Heart left ventricle (tissue), 16 donors: ENCODE measurements at regions not wholly inside any gene's neighbourhood (a gene's known extent, or its start where the extent isn't known, plus 50 kb on each side); places are given as distances from the start of the nearest gene placed in this dataset.

Experiments
- ATAC-seq, 4 donors: fragments of 200-7000 bp; cut with Tn5 transposase; one replicate each; pipeline ENCODE4 v1.9.1; 2020 to 2022; ENCODE audit warnings: moderate library complexity in 4 of 4, mild to moderate bottlenecking in 3 of 4, moderate number of reproducible peaks in 1 of 4
- DNase-seq, 5 donors: peaks; one replicate each; pipeline ENCODE4 v3.0.0-alpha.2; 2020
- H3K27ac ChIP-seq, 12 donors: fragments of 200-600 bp; sonication (generic) in 4 of 12; one replicate each; pipeline versions ENCODE4 v1.5.0 to v1.8.0; 2016 to 2022; ENCODE audit warnings: mild to moderate bottlenecking in 2 of 12
- H3K27me3 ChIP-seq, 9 donors: fragments of 200-600 bp; sonication (generic) in 2 of 9; one replicate each; pipeline versions ENCODE4 v1.5.1 to v1.8.0; 2016 to 2022; ENCODE audit warnings: mild to moderate bottlenecking in 3 of 9
- H3K36me3 ChIP-seq, 9 donors: fragments of 200-600 bp; sonication (generic) in 2 of 9; one replicate each; pipeline versions ENCODE4 v1.5.0 to v1.8.0; 2018 to 2022; ENCODE audit warnings: mild to moderate bottlenecking in 2 of 9
- H3K4me1 ChIP-seq, 12 donors: fragments of 200-600 bp; sonication (generic) in 4 of 12; one replicate each; pipeline versions ENCODE4 v1.5.0 to v1.8.0; 2016 to 2022; ENCODE audit warnings: mild to moderate bottlenecking in 3 of 12
- H3K4me3 ChIP-seq, 12 donors: fragments of 200-600 bp; sonication (generic) in 4 of 12; one replicate each; pipeline versions ENCODE4 v1.5.0 to v1.8.0; 2017 to 2022; ENCODE audit warnings: mild to moderate bottlenecking in 9 of 12, moderate library complexity in 4 of 12
- H3K9me3 ChIP-seq, 12 donors: fragments of 200-600 bp; sonication (generic) in 4 of 12; one replicate each; pipeline versions ENCODE4 v1.5.0 to v1.8.0; 2016 to 2022; ENCODE audit warnings: mild to moderate bottlenecking in 1 of 12
- POLR2A ChIP-seq, 2 donors: fragments of 450-650 bp; IDR thresholded peaks; one replicate each; pipeline ENCODE4 v1.6.1; 2017; ENCODE audit warnings: antibody characterized with exemption in 2 of 2, mild to moderate bottlenecking in 2 of 2, moderate library complexity in 2 of 2
- WGBS, 4 donors: extraction: QIAGEN DNeasy Blood & Tissue Kit in 2 of 4; methylation state at CpG; one replicate each; pipeline versions ENCODE4 v1.1.5 to v1.1.7; 2013 to 2018; 5-methylcytosine and 5-hydroxymethylcytosine counted together
- intact Hi-C, 10 donors: fragments of 100-400 bp; cut with DNase I; formaldehyde crosslinking; loops; one replicate each; pipeline versions ENCODE4 v1.11.1 to v1.14.2; 2022
- TF ChIP-seq, protein P1 (sequence below), 12 donors: fragments of 200-600 bp; sonication (generic) in 4 of 12; IDR thresholded peaks; one replicate each; pipeline versions ENCODE4 v1.5.0 to v1.8.0; 2018 to 2022; ENCODE audit warnings: antibody characterized with exemption in 12 of 12, mild to moderate bottlenecking in 5 of 12
- donor health status: ischemic (EF 13 %, LVEDD 7.1; RV severe dilation, severe dysfunction).
- donor health status: healthy with polysubstance abuse.
- donor health status: DM: no; HTN: yes; CAD: no.
- donor health status: DM: no; HTN: no; CAD: no.
- donor health status: ischemic (EF 25% LVEDD 6.9; RV normal size, moderate dysfunction).
- donor health status: ischemic (EF 25% LVEDD 5.7; RV mildly dilated, moderate dysfunction).
- donor health status: healthy.
- donor health status: DM: yes; HTN: yes; CAD: no.
- donor health status: ischemic (EF 35%, LVEDD 5.7; RV mildly dilated, moderate dysfunction).
- donor health status: nonischemic (EF 11% LVEDD 7.7; RV severe dilation, severe dysfunction).
- donor health status: DM: yes; HTN: yes; CAD: no.
- donor health status: PGD.
- donor health status: ischemic (EF 29% LVEDD 5.4; RV normal size, mild dysfunction).
- donor health status: nonischemic (EF 23%, LVEDD 6.1; RV moderate dilation, normal function).

DNA sequence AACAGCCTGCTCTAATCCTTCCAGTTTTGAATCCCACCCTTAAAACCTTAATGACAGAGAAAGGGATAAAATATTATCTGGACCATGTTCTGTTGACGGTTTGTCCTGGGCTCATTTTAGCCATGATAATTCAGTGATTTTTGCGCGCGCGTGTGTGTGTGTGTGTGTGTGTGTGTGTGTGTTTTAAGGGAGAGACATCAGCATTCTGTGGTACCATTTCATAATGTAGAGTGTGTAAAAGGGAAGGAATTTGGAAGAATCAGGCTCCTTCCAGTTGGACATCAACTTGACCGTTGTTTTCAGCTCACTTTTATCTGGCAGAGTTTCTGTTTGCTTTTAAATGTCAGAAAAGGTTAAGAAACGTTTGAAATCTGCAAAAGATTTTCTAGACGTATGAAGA is 535.5 kb downstream of the TNS1 start:
- WGBS, 4 donors, result 61 to 77% (median 74%) methylated on average over 8 of the region's 8 CpGs
- no peaks in the 10 kb centered on the region for H3K36me3 ChIP-seq
- TF ChIP-seq, protein P1, sequence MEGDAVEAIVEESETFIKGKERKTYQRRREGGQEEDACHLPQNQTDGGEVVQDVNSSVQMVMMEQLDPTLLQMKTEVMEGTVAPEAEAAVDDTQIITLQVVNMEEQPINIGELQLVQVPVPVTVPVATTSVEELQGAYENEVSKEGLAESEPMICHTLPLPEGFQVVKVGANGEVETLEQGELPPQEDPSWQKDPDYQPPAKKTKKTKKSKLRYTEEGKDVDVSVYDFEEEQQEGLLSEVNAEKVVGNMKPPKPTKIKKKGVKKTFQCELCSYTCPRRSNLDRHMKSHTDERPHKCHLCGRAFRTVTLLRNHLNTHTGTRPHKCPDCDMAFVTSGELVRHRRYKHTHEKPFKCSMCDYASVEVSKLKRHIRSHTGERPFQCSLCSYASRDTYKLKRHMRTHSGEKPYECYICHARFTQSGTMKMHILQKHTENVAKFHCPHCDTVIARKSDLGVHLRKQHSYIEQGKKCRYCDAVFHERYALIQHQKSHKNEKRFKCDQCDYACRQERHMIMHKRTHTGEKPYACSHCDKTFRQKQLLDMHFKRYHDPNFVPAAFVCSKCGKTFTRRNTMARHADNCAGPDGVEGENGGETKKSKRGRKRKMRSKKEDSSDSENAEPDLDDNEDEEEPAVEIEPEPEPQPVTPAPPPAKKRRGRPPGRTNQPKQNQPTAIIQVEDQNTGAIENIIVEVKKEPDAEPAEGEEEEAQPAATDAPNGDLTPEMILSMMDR (IDR thresholded peaks at IDR 0.05), result no peak
- no peak for TF ChIP-seq POLR2A (IDR thresholded peaks at IDR 0.05)
- DNase-seq (no peak), ATAC-seq (no peak)
- H3K9me3 ChIP-seq, result no peaks in the 10 kb centered on the region
- intact Hi-C loops, result no loop called here
- no peaks in the 10 kb centered on the region for H3K27me3 ChIP-seq
- H3K27ac ChIP-seq, result no peak overlapping the region
- no peak overlapping the region for H3K4me3 ChIP-seq
- no peaks in the 10 kb centered on the region for H3K4me1 ChIP-seq

DNA sequence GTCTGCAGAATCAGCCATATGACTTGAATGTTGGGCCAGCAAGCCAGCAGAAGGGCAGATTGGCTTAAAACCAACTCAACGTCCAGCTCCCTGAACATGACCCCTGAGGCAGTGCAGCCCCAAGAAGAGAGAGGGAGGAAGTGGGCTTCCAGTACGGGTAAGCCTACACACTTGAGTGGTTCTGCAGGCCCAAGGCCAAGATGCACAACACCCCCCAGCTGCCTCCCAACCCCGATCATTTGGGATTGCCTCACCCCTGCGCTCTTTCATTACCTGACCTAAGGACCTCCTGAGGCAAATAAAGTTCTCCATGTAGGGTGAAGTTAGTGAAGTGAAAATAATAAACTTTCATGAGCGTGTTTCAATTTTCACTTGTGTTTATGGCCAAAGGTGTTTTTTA is 536.0 kb downstream of the TNS1 start:
- ATAC-seq (no peak), DNase-seq (no peak)
- H3K27ac ChIP-seq, result no peak overlapping the region
- WGBS, 4 donors, result 86 to 90% (median 89%) methylated on average over 5 of the region's 5 CpGs
- H3K27me3 ChIP-seq, result no peaks in the 10 kb centered on the region
- H3K9me3 ChIP-seq, result no peaks in the 10 kb centered on the region
- intact Hi-C loops, result no loop called here
- H3K4me1 ChIP-seq, result no peaks in the 10 kb centered on the region
- H3K36me3 ChIP-seq, result no peaks in the 10 kb centered on the region
- H3K4me3 ChIP-seq, result no peak overlapping the region
- TF ChIP-seq POLR2A (IDR thresholded peaks at IDR 0.05), result no peak
- TF ChIP-seq, protein P1 (IDR thresholded peaks at IDR 0.05), result no peak

DNA sequence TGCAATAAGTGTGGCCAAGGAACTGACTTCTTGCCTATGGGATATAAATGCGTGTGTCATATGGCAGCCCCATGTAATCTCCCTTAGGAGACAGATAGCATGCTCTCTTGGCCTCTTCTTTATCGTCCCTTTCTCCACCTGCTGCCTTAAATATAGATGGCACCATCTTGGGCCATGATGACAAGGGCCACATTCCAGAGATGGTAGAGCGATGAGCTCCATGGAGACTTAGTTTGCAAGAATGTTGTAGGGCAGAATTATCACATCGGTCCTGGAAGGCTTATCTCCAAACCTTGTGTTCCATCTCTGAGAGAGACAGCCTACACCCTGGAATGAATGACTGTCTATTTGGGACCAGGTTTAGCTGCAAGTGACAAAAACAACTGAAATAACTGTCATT is 536.7 kb downstream of the TNS1 start:
- intact Hi-C loops, result no loop called here
- Histone ChIP-seq H3K27ac (no peak overlapping the region), H3K4me3 (no peak overlapping the region), H3K4me1 (no peaks in the 10 kb centered on the region), H3K27me3 (no peaks in the 10 kb centered on the region), H3K9me3 (no peaks in the 10 kb centered on the region), H3K36me3 (no peaks in the 10 kb centered on the region)
- WGBS, 4 donors, result 81 to 88% (median 86%) methylated on average over 4 of the region's 4 CpGs
- no peak for TF ChIP-seq POLR2A (IDR thresholded peaks at IDR 0.05)
- TF ChIP-seq, protein P1 (IDR thresholded peaks at IDR 0.05), result no peak
- DNase-seq (no peak), ATAC-seq (no peak)

DNA sequence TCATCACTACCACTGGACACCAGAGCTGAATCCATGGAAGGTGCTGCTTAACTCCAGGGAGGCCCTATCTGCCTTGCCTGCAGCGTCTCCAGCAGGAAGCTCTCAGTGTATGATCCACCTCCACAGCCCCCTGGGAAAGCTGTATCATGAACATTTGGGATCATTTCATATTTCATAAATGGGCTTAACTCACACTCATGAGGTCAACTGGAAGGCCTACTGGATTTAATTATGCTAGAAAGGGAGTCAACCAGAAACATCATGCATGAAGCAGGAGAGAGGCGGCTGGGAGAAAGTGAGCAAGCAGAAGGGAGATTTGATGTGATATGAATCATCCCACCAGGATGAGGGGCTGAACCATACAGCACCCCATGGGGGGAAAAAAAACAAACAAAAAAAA is 537.7 kb downstream of the TNS1 start:
- no peaks in the 10 kb centered on the region for H3K36me3 ChIP-seq
- WGBS, 4 donors, result 73 to 98% (median 92%) methylated on average over 2 of the region's 2 CpGs
- peak in 1 of 4 donors; percentile 53 for ATAC-seq
- H3K4me1 ChIP-seq, result no peaks in the 10 kb centered on the region
- H3K27me3 ChIP-seq, result no peaks in the 10 kb centered on the region
- TF ChIP-seq POLR2A (IDR thresholded peaks at IDR 0.05), result no peak
- TF ChIP-seq, protein P1 (IDR thresholded peaks at IDR 0.05), result no peak
- H3K4me3 ChIP-seq, result no peak overlapping the region
- H3K27ac ChIP-seq, result no peak overlapping the region
- intact Hi-C loops, result no loop called here
- H3K9me3 ChIP-seq, result no peaks in the 10 kb centered on the region
- no peak for DNase-seq
